ENCODE measurements at regions not wholly inside any gene's neighbourhood (a gene's known extent, or its start where the extent isn't known, plus 50 kb on each side); places are given as distances from the start of the nearest gene placed in this dataset.

DNA sequence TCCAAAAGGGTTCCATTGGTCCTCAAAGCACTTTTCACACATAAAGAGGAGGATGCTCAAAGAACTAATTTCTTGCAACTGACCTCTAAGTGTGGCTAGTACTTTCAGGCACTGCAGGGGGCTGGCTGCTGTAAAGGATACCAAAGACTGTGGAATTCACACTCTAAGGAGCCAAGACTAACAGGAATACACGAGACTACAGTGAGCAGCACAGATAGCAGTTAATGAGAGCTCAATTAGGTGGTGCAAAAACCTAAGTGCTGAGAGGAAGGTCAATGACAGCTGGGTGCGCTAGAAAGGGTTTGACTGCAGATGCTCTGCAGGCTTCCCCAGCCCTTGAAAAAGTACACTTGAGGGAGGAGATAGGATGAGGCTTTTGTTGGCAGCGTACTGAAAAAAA is 124.3 kb upstream of the NTM start:
- BruUV-seq (replicated peaks), result no TSS peak
- Histone ChIP-seq H3K27ac (ENCODE audit: low read length) (no peak overlapping the region), H3K4me1 (ENCODE audit: control insufficient read depth, insufficient read depth, low read length) (no peaks in the 10 kb centered on the region), H3K36me3 (ENCODE audit: control insufficient read depth, insufficient read depth, low read length) (no peaks in the 10 kb centered on the region), H3K9me3 (ENCODE audit: control insufficient read depth, insufficient read depth, low read depth, low read length) (no peaks in the 10 kb centered on the region), H3K27me3 (ENCODE audit: control insufficient read depth, insufficient read depth, low read length) (peaks cover 15% of the 10 kb centered on the region), H3K4me3 (ENCODE audit: low read depth in 2 of 2, low read length in 2 of 2) (no peak overlapping the region)
- in situ Hi-C loops (cut with HindIII; ENCODE audit: low pct_unique_long_range_greater_than_20kb, low sequenced_read_pairs), result no loop called here
- no peak for ATAC-seq
- POLR2A ChIA-PET, result no interaction called here
- TF ChIP-seq, protein P1, sequence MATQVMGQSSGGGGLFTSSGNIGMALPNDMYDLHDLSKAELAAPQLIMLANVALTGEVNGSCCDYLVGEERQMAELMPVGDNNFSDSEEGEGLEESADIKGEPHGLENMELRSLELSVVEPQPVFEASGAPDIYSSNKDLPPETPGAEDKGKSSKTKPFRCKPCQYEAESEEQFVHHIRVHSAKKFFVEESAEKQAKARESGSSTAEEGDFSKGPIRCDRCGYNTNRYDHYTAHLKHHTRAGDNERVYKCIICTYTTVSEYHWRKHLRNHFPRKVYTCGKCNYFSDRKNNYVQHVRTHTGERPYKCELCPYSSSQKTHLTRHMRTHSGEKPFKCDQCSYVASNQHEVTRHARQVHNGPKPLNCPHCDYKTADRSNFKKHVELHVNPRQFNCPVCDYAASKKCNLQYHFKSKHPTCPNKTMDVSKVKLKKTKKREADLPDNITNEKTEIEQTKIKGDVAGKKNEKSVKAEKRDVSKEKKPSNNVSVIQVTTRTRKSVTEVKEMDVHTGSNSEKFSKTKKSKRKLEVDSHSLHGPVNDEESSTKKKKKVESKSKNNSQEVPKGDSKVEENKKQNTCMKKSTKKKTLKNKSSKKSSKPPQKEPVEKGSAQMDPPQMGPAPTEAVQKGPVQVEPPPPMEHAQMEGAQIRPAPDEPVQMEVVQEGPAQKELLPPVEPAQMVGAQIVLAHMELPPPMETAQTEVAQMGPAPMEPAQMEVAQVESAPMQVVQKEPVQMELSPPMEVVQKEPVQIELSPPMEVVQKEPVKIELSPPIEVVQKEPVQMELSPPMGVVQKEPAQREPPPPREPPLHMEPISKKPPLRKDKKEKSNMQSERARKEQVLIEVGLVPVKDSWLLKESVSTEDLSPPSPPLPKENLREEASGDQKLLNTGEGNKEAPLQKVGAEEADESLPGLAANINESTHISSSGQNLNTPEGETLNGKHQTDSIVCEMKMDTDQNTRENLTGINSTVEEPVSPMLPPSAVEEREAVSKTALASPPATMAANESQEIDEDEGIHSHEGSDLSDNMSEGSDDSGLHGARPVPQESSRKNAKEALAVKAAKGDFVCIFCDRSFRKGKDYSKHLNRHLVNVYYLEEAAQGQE (IDR thresholded peaks at IDR 0.05; ENCODE audit: insufficient read depth in 1 of 2, low read depth in 2 of 2, low read length in 1 of 2), result no peak
- TF ChIP-seq, protein P2, sequence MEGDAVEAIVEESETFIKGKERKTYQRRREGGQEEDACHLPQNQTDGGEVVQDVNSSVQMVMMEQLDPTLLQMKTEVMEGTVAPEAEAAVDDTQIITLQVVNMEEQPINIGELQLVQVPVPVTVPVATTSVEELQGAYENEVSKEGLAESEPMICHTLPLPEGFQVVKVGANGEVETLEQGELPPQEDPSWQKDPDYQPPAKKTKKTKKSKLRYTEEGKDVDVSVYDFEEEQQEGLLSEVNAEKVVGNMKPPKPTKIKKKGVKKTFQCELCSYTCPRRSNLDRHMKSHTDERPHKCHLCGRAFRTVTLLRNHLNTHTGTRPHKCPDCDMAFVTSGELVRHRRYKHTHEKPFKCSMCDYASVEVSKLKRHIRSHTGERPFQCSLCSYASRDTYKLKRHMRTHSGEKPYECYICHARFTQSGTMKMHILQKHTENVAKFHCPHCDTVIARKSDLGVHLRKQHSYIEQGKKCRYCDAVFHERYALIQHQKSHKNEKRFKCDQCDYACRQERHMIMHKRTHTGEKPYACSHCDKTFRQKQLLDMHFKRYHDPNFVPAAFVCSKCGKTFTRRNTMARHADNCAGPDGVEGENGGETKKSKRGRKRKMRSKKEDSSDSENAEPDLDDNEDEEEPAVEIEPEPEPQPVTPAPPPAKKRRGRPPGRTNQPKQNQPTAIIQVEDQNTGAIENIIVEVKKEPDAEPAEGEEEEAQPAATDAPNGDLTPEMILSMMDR (IDR thresholded peaks at IDR 0.05), result no peak
- no peak for TF ChIP-seq TCF7L2 (IDR thresholded peaks at IDR 0.05; ENCODE audit: low read depth, low read length)
- TF ChIP-seq POLR2AphosphoS5 (IDR thresholded peaks at IDR 0.05; ENCODE audit: low read depth, low read length), result no peak
- no peak for TF ChIP-seq SIN3A (IDR thresholded peaks at IDR 0.05; ENCODE audit: borderline replicate concordance, insufficient read depth, low read depth, low read length)
- intact Hi-C loops (cut with micrococcal nuclease; ENCODE audit: unreplicated experiment), result no loop called here
- CTCF ChIA-PET, result no interaction called here
- no peak for DNase-seq (ENCODE audit: low read depth, low spot score)

DNA sequence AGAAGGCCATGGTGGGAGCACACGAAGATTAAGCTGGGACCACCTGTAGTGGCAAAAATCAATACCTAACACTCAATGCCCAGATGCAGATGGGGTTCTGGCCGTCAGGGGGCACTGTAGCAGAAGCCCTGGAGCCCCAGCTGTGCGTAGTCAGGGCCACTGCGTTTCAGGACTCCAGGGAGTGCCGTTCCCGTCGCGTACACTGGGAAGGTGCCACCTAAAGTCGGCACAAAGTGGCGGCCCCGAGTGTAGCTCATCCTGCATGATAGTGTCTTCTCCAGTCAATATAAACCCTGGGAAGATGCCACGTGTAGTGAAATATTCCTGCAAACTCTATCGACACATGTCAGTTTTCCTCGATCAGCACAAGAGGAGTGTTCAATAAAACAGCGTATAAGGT is 123.8 kb upstream of the NTM start:
- TF ChIP-seq SIN3A (IDR thresholded peaks at IDR 0.05; ENCODE audit: borderline replicate concordance, insufficient read depth, low read depth, low read length) (no peak), TCF7L2 (IDR thresholded peaks at IDR 0.05; ENCODE audit: low read depth, low read length) (no peak), POLR2AphosphoS5 (IDR thresholded peaks at IDR 0.05; ENCODE audit: low read depth, low read length) (no peak)
- TF ChIP-seq, protein P1 (IDR thresholded peaks at IDR 0.05; ENCODE audit: insufficient read depth in 1 of 2, low read depth in 2 of 2, low read length in 1 of 2), result no peak
- TF ChIP-seq, protein P2 (IDR thresholded peaks at IDR 0.05), result peak; percentile 65
- H3K27me3 ChIP-seq (ENCODE audit: control insufficient read depth, insufficient read depth, low read length), result peaks cover 15% of the 10 kb centered on the region
- no peak overlapping the region for H3K4me3 ChIP-seq (ENCODE audit: low read depth in 2 of 2, low read length in 2 of 2)
- ChIA-PET POLR2A (no interaction called here), CTCF (no interaction called here)
- no peaks in the 10 kb centered on the region for H3K9me3 ChIP-seq (ENCODE audit: control insufficient read depth, insufficient read depth, low read depth, low read length)
- no TSS peak for BruUV-seq (replicated peaks)
- in situ Hi-C loops (cut with HindIII; ENCODE audit: low pct_unique_long_range_greater_than_20kb, low sequenced_read_pairs), result no loop called here
- H3K4me1 ChIP-seq (ENCODE audit: control insufficient read depth, insufficient read depth, low read length), result no peaks in the 10 kb centered on the region
- H3K27ac ChIP-seq (ENCODE audit: low read length), result no peak overlapping the region
- intact Hi-C loops (cut with micrococcal nuclease; ENCODE audit: unreplicated experiment), result no loop called here
- DNase-seq (ENCODE audit: low read depth, low spot score), result peak; percentile 5
- no peaks in the 10 kb centered on the region for H3K36me3 ChIP-seq (ENCODE audit: control insufficient read depth, insufficient read depth, low read length)
- 0 out of 2 replicates have a peak, but pooled peaks have one; percentile 65 for ATAC-seq
